Mesodermal cell (in vitro differentiated cells): ENCODE measurements at regions not wholly inside any gene's neighbourhood (a gene's known extent, or its start where the extent isn't known, plus 50 kb on each side); places are given as distances from the start of the nearest gene placed in this dataset.

Experiments used
- H3K27ac ChIP-seq: 2 replicates; pipeline ENCODE4 v1.7.0; 2013; ENCODE audit warnings: mild to moderate bottlenecking, low read depth, low read length, moderate library complexity; ENCODE audit not compliant: severe bottlenecking
- H3K36me3 ChIP-seq: 2 replicates; pipeline ENCODE4 v1.7.1; 2013; ENCODE audit warnings: mild to moderate bottlenecking, low read length, moderate library complexity; ENCODE audit not compliant: control insufficient read depth, insufficient read depth
- H3K4me1 ChIP-seq: one replicate; pipeline ENCODE4 v1.7.1; 2013; ENCODE audit warnings: mild to moderate bottlenecking, low read length; ENCODE audit not compliant: insufficient read depth, control insufficient read depth, poor library complexity, severe bottlenecking
- H3K4me3 ChIP-seq: 2 replicates; pipeline ENCODE4 v1.7.0; 2013; ENCODE audit warnings: low read length, control low read depth, mild to moderate bottlenecking; ENCODE audit not compliant: insufficient read depth, poor library complexity, severe bottlenecking; ENCODE audit errors: extremely low read depth
- H3K9me3 ChIP-seq: 2 replicates; pipeline ENCODE4 v1.7.1; 2013; ENCODE audit warnings: mild to moderate bottlenecking, low read length, moderate library complexity; ENCODE audit not compliant: control insufficient read depth
- WGBS, 2 experiments: methylation state at CpG; one replicate each; pipeline ENCODE4 v1.1.5; 2013; ENCODE audit warnings: missing lambda C conversion rate in 2 of 2; ENCODE audit not compliant: insufficient coverage in 2 of 2; 5-methylcytosine and 5-hydroxymethylcytosine counted together

DNA sequence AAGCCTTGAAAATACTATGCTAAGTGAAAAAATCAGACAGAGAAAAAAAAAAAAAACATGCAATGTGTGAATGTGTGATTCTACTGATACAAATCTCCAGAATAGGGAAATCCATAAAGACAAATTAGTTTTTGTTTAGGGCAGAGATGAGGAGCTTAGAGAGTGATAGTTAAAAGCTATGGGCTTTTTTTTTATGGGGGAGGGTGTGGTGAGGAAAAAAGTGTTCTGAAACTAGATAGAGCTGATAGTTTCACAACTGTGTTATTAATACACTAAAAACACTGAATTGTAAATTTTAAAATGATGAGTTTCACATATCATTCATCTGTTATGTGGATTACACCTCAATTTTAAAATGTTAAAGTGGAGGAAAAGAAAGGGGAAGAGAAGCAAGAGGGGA is 228.3 kb upstream of the ZNF462 start:
- Histone ChIP-seq H3K36me3 (no peaks in the 10 kb centered on the region), H3K9me3 (no peaks in the 10 kb centered on the region), H3K27ac (no peak overlapping the region), H3K4me3 (no peak overlapping the region), H3K4me1 (peaks cover 4% of the 10 kb centered on the region)

DNA sequence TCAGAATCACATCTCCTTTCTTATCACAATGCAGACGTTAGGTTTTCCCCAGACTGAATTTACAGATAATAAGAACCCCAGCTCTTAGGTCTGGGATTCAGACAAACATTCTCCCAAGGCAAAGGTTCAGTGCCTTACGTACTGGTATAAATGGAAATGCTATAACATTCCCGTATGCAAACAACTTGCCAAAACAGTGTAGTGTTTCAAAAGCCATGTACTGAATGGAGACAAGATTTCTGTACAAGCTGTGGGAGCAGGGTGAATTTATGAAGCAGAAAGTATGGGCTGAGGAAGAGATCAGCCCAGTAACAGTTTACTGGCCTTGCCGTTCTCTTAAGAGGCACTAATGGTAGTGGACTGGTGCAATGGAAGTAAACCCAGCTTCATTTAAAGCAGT is 225.5 kb upstream of the ZNF462 start:
- Histone ChIP-seq H3K36me3 (no peaks in the 10 kb centered on the region), H3K4me3 (no peak overlapping the region), H3K27ac (no peak overlapping the region), H3K4me1 (peaks cover 6% of the 10 kb centered on the region), H3K9me3 (no peaks in the 10 kb centered on the region)
- 86 to 99% methylated on average over 4 of the region's 4 CpGs for WGBS, 2 experiments

DNA sequence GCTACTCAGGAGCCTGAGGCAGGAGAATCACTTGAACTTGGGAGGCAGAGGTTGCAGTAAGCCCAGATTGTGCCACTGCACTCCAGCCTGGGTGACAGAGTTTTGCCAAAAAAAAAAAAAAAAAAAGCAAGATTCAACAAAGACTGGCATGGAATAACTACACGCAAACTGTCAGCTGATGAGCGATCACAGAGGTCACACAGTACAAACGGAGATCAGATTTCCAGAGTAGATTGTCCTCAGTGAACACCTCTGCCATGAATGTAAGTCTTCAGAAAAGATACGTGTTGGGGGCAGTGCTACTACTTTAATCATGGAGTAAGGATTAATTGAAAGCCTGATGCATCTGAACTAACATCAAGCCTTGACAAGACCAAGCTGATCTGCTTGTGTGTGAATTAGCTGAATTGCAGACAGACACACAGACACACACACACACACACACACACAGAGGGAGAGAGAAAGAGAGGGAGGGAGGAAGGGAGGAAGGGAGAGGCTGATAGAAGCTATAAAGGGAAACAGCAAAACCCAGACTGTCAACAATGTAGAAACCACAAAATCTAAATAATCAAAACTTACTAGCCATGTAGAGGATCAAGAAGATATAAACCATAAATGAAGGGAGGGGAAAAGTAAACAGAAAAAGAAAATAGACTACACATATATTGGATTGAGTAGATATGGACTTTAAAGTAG is 222.9 kb upstream of the ZNF462 start:
- Histone ChIP-seq H3K9me3 (no peaks in the 10 kb centered on the region), H3K27ac (no peak overlapping the region), H3K36me3 (no peaks in the 10 kb centered on the region), H3K4me3 (no peak overlapping the region), H3K4me1 (peaks cover 5% of the 10 kb centered on the region)
- WGBS, 2 experiments, result 94 to 98% methylated on average over 3 to 4 of the region's 4 CpGs

DNA sequence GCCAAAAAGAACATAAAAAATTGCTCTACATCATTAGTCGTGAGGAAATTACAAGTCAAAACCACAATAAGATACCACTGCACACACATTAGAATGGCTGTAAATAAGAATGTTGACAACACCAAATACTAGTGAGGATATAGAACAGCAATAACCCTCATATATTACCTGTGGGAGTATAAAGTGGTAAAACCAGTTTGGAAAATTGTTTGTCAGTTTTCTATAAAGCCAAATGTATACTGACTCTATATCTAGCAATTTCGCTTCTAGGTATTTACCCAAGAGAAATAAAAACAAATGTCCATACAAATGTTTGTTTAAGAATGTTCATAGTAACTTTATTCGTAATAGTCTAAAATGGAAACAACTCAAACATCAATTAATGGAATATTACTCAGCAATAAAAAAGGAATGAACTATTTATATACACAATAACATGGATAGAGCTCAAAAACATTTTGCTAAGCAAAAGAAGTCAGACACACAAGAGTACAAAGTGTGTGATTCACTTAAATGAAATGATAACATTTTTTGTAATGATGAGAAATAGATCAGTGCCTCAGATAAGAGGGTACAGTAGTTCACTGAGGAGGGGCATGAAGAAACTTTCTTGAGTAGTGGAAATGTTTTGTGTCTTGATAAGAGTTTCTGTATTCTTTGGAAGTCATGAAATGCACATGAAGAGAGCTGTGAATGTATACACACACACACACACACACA is 219.6 kb upstream of the ZNF462 start:
- Histone ChIP-seq H3K27ac (no peak overlapping the region), H3K9me3 (no peaks in the 10 kb centered on the region), H3K36me3 (no peaks in the 10 kb centered on the region), H3K4me3 (no peak overlapping the region), H3K4me1 (peaks cover 5% of the 10 kb centered on the region)
- no CpG with 5 or more reads among the region's 3 CpGs for WGBS, 2 experiments

DNA sequence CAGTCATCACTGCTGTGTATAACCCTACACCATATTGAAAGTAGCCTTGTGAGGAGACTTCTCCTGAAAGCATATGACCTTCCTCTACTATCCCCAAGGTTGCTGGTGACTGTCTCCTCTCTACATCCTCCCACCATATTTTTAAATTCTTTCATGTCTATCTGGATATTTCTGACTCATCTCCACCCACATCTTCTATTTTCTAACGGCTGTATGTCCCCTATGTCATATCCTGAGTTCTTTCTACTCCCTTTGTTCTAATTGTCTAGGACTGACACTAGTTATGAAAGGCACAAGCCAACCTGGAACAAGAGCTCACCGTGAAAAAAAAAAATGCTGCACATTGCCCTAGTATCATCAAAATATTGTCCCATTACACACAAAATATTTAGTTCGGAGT is 218.3 kb upstream of the ZNF462 start:
- no peak overlapping the region for H3K27ac ChIP-seq
- H3K4me1 ChIP-seq, result peaks cover 5% of the 10 kb centered on the region
- H3K4me3 ChIP-seq, result no peak overlapping the region
- H3K9me3 ChIP-seq, result no peaks in the 10 kb centered on the region
- whole genome bisulfite sequencing, 2 experiments, result 86 to 100% methylated on average over 1 to 2 of the region's 3 CpGs
- H3K36me3 ChIP-seq, result no peaks in the 10 kb centered on the region

DNA sequence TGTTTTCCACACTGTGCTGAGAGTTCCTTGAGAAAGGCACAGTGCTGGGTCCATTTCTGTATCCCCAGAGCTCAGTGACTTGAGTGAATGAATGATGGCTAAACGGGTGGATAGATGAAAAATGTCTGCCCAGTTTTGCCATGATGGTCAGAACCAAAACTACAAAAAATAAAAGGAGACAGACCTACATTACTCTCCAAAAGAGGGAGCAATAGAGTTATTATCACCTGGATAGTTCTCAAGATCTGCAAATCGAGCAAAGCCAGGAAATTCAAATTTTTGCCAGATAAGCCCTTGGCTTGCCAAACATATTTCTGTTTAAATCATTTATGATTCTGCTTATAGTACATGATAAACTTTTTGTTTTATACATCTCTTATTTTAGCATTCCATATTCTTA is 214.2 kb upstream of the ZNF462 start:
- Histone ChIP-seq H3K36me3 (no peaks in the 10 kb centered on the region), H3K27ac (no peak overlapping the region)
- WGBS, 2 experiments, result no CpG with 5 or more reads among the region's 2 CpGs

DNA sequence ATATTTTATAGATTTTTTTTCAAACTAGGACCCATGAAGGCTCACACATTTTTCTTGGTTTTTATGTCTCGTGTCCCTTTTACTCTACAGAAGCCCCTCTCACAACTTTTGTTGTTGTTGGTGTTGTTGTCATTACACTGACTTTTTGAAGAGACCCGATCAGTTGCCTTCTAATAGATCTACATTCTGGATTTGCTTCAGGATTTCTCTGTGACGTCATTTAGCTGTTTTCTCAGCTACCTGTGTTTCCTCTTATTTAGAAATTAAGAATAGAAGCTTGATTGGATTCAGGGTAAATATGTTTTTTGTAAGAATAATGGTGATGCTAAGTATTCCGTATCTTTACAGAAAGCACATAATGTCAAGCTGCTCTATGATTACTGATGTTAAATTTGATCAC is 213.3 kb upstream of the ZNF462 start:
- Histone ChIP-seq H3K36me3 (no peaks in the 10 kb centered on the region), H3K4me3 (no peak overlapping the region), H3K4me1 (no peaks in the 10 kb centered on the region)

More for the DNA sequence above, 214.2 kb upstream of the ZNF462 start:
- Histone ChIP-seq H3K9me3 (no peaks in the 10 kb centered on the region), H3K4me3 (no peak overlapping the region), H3K4me1 (no peaks in the 10 kb centered on the region)

DNA sequence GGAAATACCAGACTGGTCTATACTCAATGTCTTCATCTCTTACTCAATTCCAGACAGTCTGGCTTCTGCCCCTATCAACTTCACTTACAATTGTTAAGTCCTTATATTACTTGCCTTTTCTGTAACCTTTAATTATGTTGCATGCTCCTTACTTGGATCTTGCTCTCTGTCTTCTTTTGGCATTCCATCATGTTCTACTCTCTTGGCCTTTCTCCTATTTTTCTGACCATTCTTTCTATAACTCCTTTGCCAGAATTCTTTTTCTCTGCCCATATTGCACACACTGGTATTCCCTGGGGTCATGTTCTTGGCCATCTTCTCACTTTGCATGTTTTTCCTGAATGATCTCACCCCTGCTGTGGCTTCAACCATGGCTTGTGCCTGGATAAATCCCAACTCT is 209.8 kb upstream of the ZNF462 start:
- no peak overlapping the region for H3K27ac ChIP-seq
- no peaks in the 10 kb centered on the region for H3K9me3 ChIP-seq
- no peaks in the 10 kb centered on the region for H3K36me3 ChIP-seq
- H3K4me3 ChIP-seq, result no peak overlapping the region
- no peaks in the 10 kb centered on the region for H3K4me1 ChIP-seq

More for the DNA sequence above, 213.3 kb upstream of the ZNF462 start:
- WGBS, 2 experiments, result 100% methylated on average over 1 of the region's 4 CpGs; no CpG with 5 or more reads in 1 of the 2 experiments
- Histone ChIP-seq H3K27ac (no peak overlapping the region), H3K9me3 (no peaks in the 10 kb centered on the region)

DNA sequence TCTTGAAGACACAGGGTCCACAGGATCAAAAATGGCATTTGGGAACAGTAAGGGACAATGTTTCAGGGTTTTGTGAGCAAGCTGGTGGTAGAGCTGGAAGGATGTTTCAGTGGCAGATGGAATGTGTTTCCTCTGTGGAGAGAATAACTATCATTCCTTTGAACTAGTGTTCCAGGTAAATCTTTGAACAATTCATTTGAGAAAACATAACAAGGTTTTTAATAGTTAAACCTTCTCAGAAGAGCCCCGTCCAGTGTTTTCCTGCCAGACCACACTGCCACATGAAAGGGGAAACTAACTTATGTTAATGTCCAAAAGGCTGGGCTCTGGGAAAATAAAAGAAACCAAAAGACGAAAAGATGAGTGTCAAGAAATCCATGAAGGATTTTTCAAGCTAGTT is 207.0 kb upstream of the ZNF462 start:
- Histone ChIP-seq H3K36me3 (no peaks in the 10 kb centered on the region), H3K4me3 (no peak overlapping the region), H3K9me3 (no peaks in the 10 kb centered on the region), H3K27ac (no peak overlapping the region), H3K4me1 (no peaks in the 10 kb centered on the region)
- 86% methylated on average over 1 of the region's 2 CpGs; no CpG with 5 or more reads in 1 of the 2 experiments for WGBS, 2 experiments

DNA sequence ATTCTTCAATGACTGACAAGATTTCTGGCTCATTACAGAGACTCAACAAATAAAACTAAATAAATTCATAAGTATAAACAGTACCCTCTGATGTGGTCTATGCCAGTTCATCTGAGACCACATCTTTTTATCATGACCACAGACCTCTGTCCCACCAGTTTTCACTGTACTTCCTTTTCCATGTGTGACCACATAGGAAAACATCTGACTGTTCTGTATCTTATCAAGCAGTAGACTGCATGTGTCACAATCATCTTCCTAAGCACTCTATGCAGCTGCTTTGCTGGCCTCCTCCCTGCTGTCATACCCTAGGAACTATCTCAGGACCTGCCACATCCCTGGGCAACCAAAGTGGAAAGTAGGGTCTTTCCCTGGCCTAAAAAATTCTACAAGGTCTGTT is 205.0 kb upstream of the ZNF462 start:
- Histone ChIP-seq H3K4me3 (no peak overlapping the region), H3K36me3 (no peaks in the 10 kb centered on the region), H3K4me1 (no peaks in the 10 kb centered on the region), H3K9me3 (no peaks in the 10 kb centered on the region), H3K27ac (no peak overlapping the region)

DNA sequence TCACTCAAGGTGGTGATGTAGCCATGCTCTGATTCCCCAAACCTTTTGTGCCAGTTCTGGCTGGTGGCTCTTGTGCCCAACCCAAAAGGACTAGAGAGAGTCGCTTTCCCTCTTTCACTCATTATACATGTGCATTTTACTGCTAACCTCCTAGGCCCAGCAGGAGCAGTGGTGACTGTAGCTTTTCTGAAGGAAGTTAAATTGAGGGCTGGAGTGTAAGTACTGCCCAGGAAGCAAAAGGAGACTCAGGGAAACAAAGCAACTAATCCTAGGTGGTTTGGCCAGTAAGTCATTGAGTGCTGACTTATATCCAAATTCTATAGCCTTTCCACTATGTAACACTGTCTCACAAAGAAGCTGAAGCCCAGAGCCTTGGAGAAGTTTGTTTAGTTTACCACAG is 194.4 kb upstream of the ZNF462 start:
- no CpG with 5 or more reads among the region's 1 CpG for WGBS, 2 experiments
- Histone ChIP-seq H3K27ac (no peak overlapping the region), H3K36me3 (no peaks in the 10 kb centered on the region), H3K4me1 (no peaks in the 10 kb centered on the region), H3K4me3 (no peak overlapping the region), H3K9me3 (no peaks in the 10 kb centered on the region)
